CD14-positive monocyte (primary cell): ENCODE measurements at regions not wholly inside any gene's neighbourhood (a gene's known extent, or its start where the extent isn't known, plus 50 kb on each side); places are given as distances from the start of the nearest gene placed in this dataset.
A peak's percentile ranks its signal among the peaks of the same experiment; 100 is the strongest.

Source experiments
- DNase-seq, 3 donors: peaks; one replicate each; pipeline ENCODE4 v3.0.0-alpha.2; 2011 to 2022
- H2AFZ ChIP-seq: 2 replicates; pipeline ENCODE4 v1.6.0; 2012; ENCODE audit warnings: mild to moderate bottlenecking, low read depth, low read length, inconsistent platforms; ENCODE audit not compliant: insufficient read depth, poor library complexity, severe bottlenecking
- H3K27ac ChIP-seq, 2 donors: 1 replicate in 1 of 2; 2 replicates in 1 of 2; pipeline ENCODE4 v1.5.1; 2012 to 2013; ENCODE audit warnings: low read length in 2 of 2, control low read depth in 1 of 2, inconsistent platforms in 1 of 2, low read depth in 1 of 2, mild to moderate bottlenecking in 1 of 2
- H3K27me3 ChIP-seq, 2 donors: one replicate each; pipeline versions ENCODE4 v1.6.0 to v1.6.1; 2011 to 2013; ENCODE audit warnings: low read length in 2 of 2; ENCODE audit not compliant: control insufficient read depth in 2 of 2, insufficient read depth in 2 of 2
- H3K36me3 ChIP-seq, 2 donors: replicated peaks in 1 of 2; 1 replicate in 1 of 2; 2 replicates in 1 of 2; pipeline versions ENCODE4 v1.5.1 to v1.6.1; 2012 to 2013; ENCODE audit warnings: low read length in 2 of 2, control low read depth in 1 of 2, inconsistent platforms in 1 of 2, mild to moderate bottlenecking in 1 of 2; ENCODE audit not compliant: insufficient read depth in 2 of 2, control insufficient read depth in 1 of 2
- H3K4me1 ChIP-seq, 2 donors: 1 replicate in 1 of 2; 2 replicates in 1 of 2; pipeline versions ENCODE4 v1.5.1 to v1.6.1; 2012 to 2013; ENCODE audit warnings: low read length in 2 of 2, control low read depth in 1 of 2, inconsistent platforms in 1 of 2, mild to moderate bottlenecking in 1 of 2, moderate library complexity in 1 of 2; ENCODE audit not compliant: insufficient read depth in 2 of 2, control insufficient read depth in 1 of 2
- H3K4me2 ChIP-seq: replicated peaks from 2 replicates; pipeline ENCODE3; 2012; ENCODE audit warnings: low read length, moderate library complexity, mild to moderate bottlenecking; ENCODE audit not compliant: poor library complexity, severe bottlenecking; ENCODE audit errors: extremely low read depth
- H3K4me3 ChIP-seq, 3 experiments: fragments of 200-600 bp in 1 of 3; sonication (generic) in 1 of 3; replicated peaks in 1 of 3; 1 replicate in 2 of 3; 2 replicates in 1 of 3; pipeline ENCODE4 v1.5.1; 2011 to 2013; ENCODE audit warnings: low read length in 3 of 3, mild to moderate bottlenecking in 3 of 3, control low read depth in 2 of 3, low read depth in 2 of 3, inconsistent platforms in 1 of 3, moderate library complexity in 1 of 3
- H3K79me2 ChIP-seq: 2 replicates; pipeline ENCODE4 v1.6.0; 2012; ENCODE audit warnings: mild to moderate bottlenecking, control low read depth, inconsistent platforms, low read length, moderate library complexity; ENCODE audit not compliant: insufficient read depth
- H3K9ac ChIP-seq: 2 replicates; pipeline ENCODE4 v1.6.0; 2017; ENCODE audit warnings: low read length, mild to moderate bottlenecking; ENCODE audit not compliant: insufficient read depth, poor library complexity, severe bottlenecking
- H3K9me3 ChIP-seq, 2 donors: replicated peaks in 1 of 2; 1 replicate in 1 of 2; 2 replicates in 1 of 2; pipeline versions ENCODE4 v1.5.1 to v1.6.1; 2012 to 2013; ENCODE audit warnings: low read length in 2 of 2, control low read depth in 1 of 2; ENCODE audit not compliant: control insufficient read depth in 1 of 2, insufficient read depth in 1 of 2
- H4K20me1 ChIP-seq: 2 replicates; pipeline ENCODE4 v1.6.0; 2012; ENCODE audit warnings: mild to moderate bottlenecking, low read length, control low read depth, moderate library complexity; ENCODE audit not compliant: insufficient read depth
- H3K27ac Mint-ChIP-seq, 7 donors: one replicate each; pipeline ENCODE4 v1.8.0; 2020; ENCODE audit warnings: mild to moderate bottlenecking in 7 of 7, mixed read lengths in 7 of 7, moderate library complexity in 6 of 7, inconsistent platforms in 2 of 7
- H3K27me3 Mint-ChIP-seq, 3 donors: one replicate each; pipeline ENCODE4 v1.8.0; 2021 to 2022; ENCODE audit warnings: low read depth in 3 of 3, mild to moderate bottlenecking in 3 of 3, mixed read lengths in 3 of 3, moderate library complexity in 3 of 3, inconsistent platforms in 1 of 3
- H3K36me3 Mint-ChIP-seq, 2 donors: one replicate each; pipeline ENCODE4 v1.8.0; 2020; ENCODE audit warnings: mixed read lengths in 2 of 2, inconsistent platforms in 1 of 2, mild to moderate bottlenecking in 1 of 2
- H3K4me1 Mint-ChIP-seq: one replicate; pipeline ENCODE4 v1.8.0; 2020; ENCODE audit warnings: mild to moderate bottlenecking, mixed read lengths
- H3K4me3 Mint-ChIP-seq, 2 donors: one replicate each; pipeline ENCODE4 v1.8.0; 2020; ENCODE audit warnings: mild to moderate bottlenecking in 2 of 2, mixed read lengths in 2 of 2, moderate library complexity in 1 of 2
- H3K9me3 Mint-ChIP-seq, 7 donors: one replicate each; pipeline ENCODE4 v1.8.0; 2020 to 2022; ENCODE audit warnings: mixed read lengths in 7 of 7, mild to moderate bottlenecking in 6 of 7, moderate library complexity in 6 of 7, inconsistent platforms in 2 of 7
- WGBS: methylation state at CpG from one replicate; pipeline ENCODE4 v1.1.5; 2013; ENCODE audit warnings: missing lambda C conversion rate; ENCODE audit not compliant: insufficient coverage; 5-methylcytosine and 5-hydroxymethylcytosine counted together
- intact Hi-C, 2 donors: fragments of 100-400 bp; cut with micrococcal nuclease; formaldehyde crosslinking; loops; one replicate each; pipeline versions ENCODE4 v1.15.0 to v1.15.1; 2023
- TF ChIP-seq, protein P1 (sequence below): fragments of 200-600 bp; IDR thresholded peaks from one replicate; pipeline ENCODE4 v1.8.0; 2022; ENCODE audit warnings: antibody characterized with exemption, mild to moderate bottlenecking

DNA sequence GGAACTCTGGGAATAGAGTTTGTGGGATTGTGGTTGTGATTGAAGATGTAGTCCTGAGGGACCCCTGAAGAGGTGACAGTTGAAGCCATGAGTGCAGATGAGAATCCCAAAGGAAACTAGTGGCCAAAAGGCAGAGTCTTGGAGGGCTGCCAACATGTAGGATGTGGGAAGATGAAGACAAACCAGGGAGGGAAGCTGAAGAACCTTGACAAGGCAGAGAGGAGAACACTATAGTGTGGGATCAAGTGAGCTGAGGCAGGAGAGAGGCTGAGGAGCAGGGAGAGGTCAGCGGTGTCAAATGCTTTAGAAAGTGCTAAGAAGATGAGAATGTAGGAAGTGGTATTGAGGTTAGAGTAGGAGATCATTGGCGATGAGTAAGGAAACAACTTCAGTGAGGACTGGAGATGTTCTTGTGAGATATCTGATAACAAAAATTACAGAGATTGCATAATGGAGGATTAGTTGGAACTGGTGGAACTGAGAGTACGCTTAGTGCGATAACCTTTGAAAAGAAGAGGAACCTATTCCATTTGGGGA lies 88.5 kb upstream of the VCAM1 start:
- Histone ChIP-seq H3K4me2 (no peak overlapping the region), H3K27ac (no peak overlapping the region), H3K4me3 (no peak overlapping the region), H3K9ac (no peak overlapping the region), H3K79me2 (no peaks in the 10 kb centered on the region), H2AFZ (no peak overlapping the region), H3K4me1 (peaks cover 37 to 47% of the 10 kb centered on the region in 2 donors), H3K9me3 (no peaks in the 10 kb centered on the region), H3K36me3 (no peaks in the 10 kb centered on the region), H3K27me3 (no peaks in the 10 kb centered on the region), H4K20me1 (no peaks in the 10 kb centered on the region)
- peak overlapping the region in 1 of 2 donors; percentile 41 for H3K4me3 Mint-ChIP-seq
- TF ChIP-seq, protein P1, sequence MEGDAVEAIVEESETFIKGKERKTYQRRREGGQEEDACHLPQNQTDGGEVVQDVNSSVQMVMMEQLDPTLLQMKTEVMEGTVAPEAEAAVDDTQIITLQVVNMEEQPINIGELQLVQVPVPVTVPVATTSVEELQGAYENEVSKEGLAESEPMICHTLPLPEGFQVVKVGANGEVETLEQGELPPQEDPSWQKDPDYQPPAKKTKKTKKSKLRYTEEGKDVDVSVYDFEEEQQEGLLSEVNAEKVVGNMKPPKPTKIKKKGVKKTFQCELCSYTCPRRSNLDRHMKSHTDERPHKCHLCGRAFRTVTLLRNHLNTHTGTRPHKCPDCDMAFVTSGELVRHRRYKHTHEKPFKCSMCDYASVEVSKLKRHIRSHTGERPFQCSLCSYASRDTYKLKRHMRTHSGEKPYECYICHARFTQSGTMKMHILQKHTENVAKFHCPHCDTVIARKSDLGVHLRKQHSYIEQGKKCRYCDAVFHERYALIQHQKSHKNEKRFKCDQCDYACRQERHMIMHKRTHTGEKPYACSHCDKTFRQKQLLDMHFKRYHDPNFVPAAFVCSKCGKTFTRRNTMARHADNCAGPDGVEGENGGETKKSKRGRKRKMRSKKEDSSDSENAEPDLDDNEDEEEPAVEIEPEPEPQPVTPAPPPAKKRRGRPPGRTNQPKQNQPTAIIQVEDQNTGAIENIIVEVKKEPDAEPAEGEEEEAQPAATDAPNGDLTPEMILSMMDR = no peak
- 5% methylated on average over 4 of the region's 4 CpGs for WGBS
- peaks cover 0 to 3% (median 0%) of the 10 kb centered on the region in 3 donors for H3K27me3 Mint-ChIP-seq
- H3K9me3 Mint-ChIP-seq = peaks cover 0 to 9% (median 3%) of the 10 kb centered on the region in 7 donors
- no peaks in the 10 kb centered on the region for H3K36me3 Mint-ChIP-seq
- DNase-seq = peak in 2 of 3 donors; percentile 20 to 27
- H3K27ac Mint-ChIP-seq = peak overlapping the region in 1 of 7 donors; percentile 2
- intact Hi-C loops = no loop called here
- H3K4me1 Mint-ChIP-seq = peaks cover 29% of the 10 kb centered on the region

DNA sequence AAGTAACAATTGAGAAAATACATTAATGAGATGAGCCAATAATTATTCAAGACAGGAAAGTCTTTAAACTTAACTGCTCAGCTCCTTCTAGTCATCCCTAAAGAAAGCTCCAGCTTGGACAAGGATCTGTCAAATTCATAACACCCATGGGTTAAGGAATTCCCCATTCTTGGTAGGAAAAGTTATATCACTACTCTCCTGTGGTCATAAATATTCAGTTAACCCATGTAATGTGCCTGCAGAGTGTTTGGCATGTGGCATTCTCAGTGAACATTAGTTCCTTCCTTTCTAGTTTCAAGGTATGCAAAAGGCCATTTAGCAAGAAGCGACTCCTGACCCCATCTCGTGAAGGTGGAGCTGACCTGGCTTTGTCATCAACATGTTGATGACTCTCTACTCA lies 76.7 kb upstream of the VCAM1 start:
- H2AFZ ChIP-seq = no peak overlapping the region
- H3K36me3 Mint-ChIP-seq = no peaks in the 10 kb centered on the region
- peaks cover 7 to 20% (median 13%) of the 10 kb centered on the region in 7 donors for H3K9me3 Mint-ChIP-seq
- no peak overlapping the region for H3K9ac ChIP-seq
- H3K4me1 Mint-ChIP-seq = no peaks in the 10 kb centered on the region
- H3K4me2 ChIP-seq = no peak overlapping the region
- no peak for DNase-seq
- peaks cover 0 to 17% of the 10 kb centered on the region in 2 donors for H3K9me3 ChIP-seq
- H4K20me1 ChIP-seq = no peaks in the 10 kb centered on the region
- H3K4me3 Mint-ChIP-seq = no peak overlapping the region
- no peaks in the 10 kb centered on the region for H3K4me1 ChIP-seq
- no peak overlapping the region for H3K27ac ChIP-seq
- H3K27me3 Mint-ChIP-seq = no peaks in the 10 kb centered on the region
- no peaks in the 10 kb centered on the region for H3K36me3 ChIP-seq
- intact Hi-C loops = no loop called here
- H3K27me3 ChIP-seq = no peaks in the 10 kb centered on the region
- no peaks in the 10 kb centered on the region for H3K79me2 ChIP-seq
- TF ChIP-seq, protein P1 = no peak
- no peak overlapping the region for H3K27ac Mint-ChIP-seq
- H3K4me3 ChIP-seq = no peak overlapping the region
- WGBS = 100% methylated on average over 1 of the region's 2 CpGs
